K562 (cell line): ENCODE measurements at regions not wholly inside any gene's neighbourhood (a gene's known extent, or its start where the extent isn't known, plus 50 kb on each side); places are given as distances from the start of the nearest gene placed in this dataset.

Experiments used
- ATAC-seq: fragments of 200-7000 bp; cut with Tn5 transposase; 3 replicates; pipeline ENCODE4 v1.9.1; 2020; ENCODE audit warnings: moderate library complexity
- BruUV-seq: library from RNA; stranded (reverse); fragments of 400-500 nt; replicated peaks from 2 replicates; lab custom pipeline; 2021; lab: Mats Ljungman, UMichigan
- CTCF ChIA-PET: fragments of 300-600 bp; formaldehyde crosslinking; extraction: SDS; loops from one replicate; lab custom pipeline; 2021; ENCODE audit warnings: low intra/inter-chr PET ratio; lab: Yijun Ruan, JAX
- POLR2A ChIA-PET: fragments of 300-600, 350-650 bp; sonication (Branson Sonifier 250); formaldehyde crosslinking; extraction: SDS; loops from one replicate; lab custom pipeline; 2021; ENCODE audit warnings: antibody characterized with exemption, inconsistent platforms; lab: Yijun Ruan, JAX
- DNase-seq, 4 experiments: peaks; one replicate each; pipeline versions ENCODE4 v3.0.0 to v3.0.0-alpha.2; 2011 to 2018; ENCODE audit warnings: low spot score in 3 of 4, mixed read lengths in 3 of 4; ENCODE audit errors: extremely low read depth in 1 of 4
- FAIRE-seq: peaks from 2 replicates; lab custom pipeline; 2011; peaks lifted over from hg19 to GRCh38; lab: Jason Lieb, UNC
- H2AFZ ChIP-seq: 2 replicates; pipeline ENCODE4 v1.6.0; 2011; ENCODE audit warnings: low read depth, low read length, control low read depth, inconsistent platforms
- H3K27ac ChIP-seq: fragments of 200-600 bp; 3 replicates; pipeline ENCODE4 v1.8.0; 2011; ENCODE audit warnings: low read depth, mild to moderate bottlenecking, control low read depth, inconsistent platforms, low read length, moderate library complexity, mixed read lengths; ENCODE audit errors: extremely low read depth
- H3K27me3 ChIP-seq, 2 experiments: fragments of 300-600 bp in 1 of 2; 2 replicates in 1 of 2; 3 replicates in 1 of 2; pipeline versions ENCODE4 v1.6.0 to v1.8.0; 2011; ENCODE audit warnings: inconsistent platforms in 2 of 2, low read length in 2 of 2, mild to moderate bottlenecking in 1 of 2, mixed read lengths in 1 of 2, moderate library complexity in 1 of 2; ENCODE audit not compliant: control insufficient read depth in 2 of 2, insufficient read depth in 2 of 2
- H3K36me3 ChIP-seq: fragments of 300-600 bp; 3 replicates; pipeline ENCODE4 v1.8.0; 2011; ENCODE audit warnings: mild to moderate bottlenecking, low read length, inconsistent platforms; ENCODE audit not compliant: control insufficient read depth, insufficient read depth
- H3K4me1 ChIP-seq, 2 experiments: fragments of 200-600 bp in 1 of 2; replicated peaks in 1 of 2; 2 replicates in 1 of 2; 3 replicates in 1 of 2; pipeline versions ENCODE4 v1.5.1 to v1.8.0; 2011; ENCODE audit warnings: inconsistent platforms in 2 of 2, low read length in 2 of 2, mild to moderate bottlenecking in 1 of 2, mixed read lengths in 1 of 2, moderate library complexity in 1 of 2; ENCODE audit not compliant: control insufficient read depth in 2 of 2, insufficient read depth in 2 of 2
- H3K4me2 ChIP-seq: 2 replicates; pipeline ENCODE4 v1.6.1; 2011; ENCODE audit warnings: low read length, control low read depth, inconsistent platforms, mixed read lengths; ENCODE audit not compliant: insufficient read depth
- H3K4me3 ChIP-seq: fragments of 200-600 bp; sonication (generic), shearing (Covaris generic); 2 replicates; pipeline ENCODE4 v1.5.1; 2016; ENCODE audit warnings: control low read depth, inconsistent platforms
- H3K79me2 ChIP-seq: fragments of 200-600 bp; 3 replicates; pipeline ENCODE4 v1.8.0; 2011; ENCODE audit warnings: low read length, inconsistent platforms; ENCODE audit not compliant: control insufficient read depth, insufficient read depth
- H3K9ac ChIP-seq, 2 experiments: 2 replicates each; pipeline versions ENCODE4 v1.6.0 to v1.6.1; 2011; ENCODE audit warnings: low read depth in 2 of 2, low read length in 2 of 2, control low read depth in 1 of 2, inconsistent platforms in 1 of 2, mild to moderate bottlenecking in 1 of 2, mixed read lengths in 1 of 2; ENCODE audit not compliant: insufficient read depth in 1 of 2
- H3K9me1 ChIP-seq: one replicate; pipeline ENCODE4 v1.6.0; 2011; ENCODE audit warnings: inconsistent platforms, mild to moderate bottlenecking, low read length, moderate library complexity; ENCODE audit not compliant: control insufficient read depth, insufficient read depth
- H3K9me3 ChIP-seq: replicated peaks from 2 replicates; pipeline ENCODE4 v1.5.1; 2011; ENCODE audit warnings: low read depth, low read length, inconsistent platforms; ENCODE audit not compliant: control insufficient read depth, insufficient read depth
- H4K20me1 ChIP-seq: replicated peaks from 2 replicates; pipeline ENCODE4 v1.6.1; 2011; ENCODE audit warnings: low read length, inconsistent platforms, mixed read lengths; ENCODE audit not compliant: control insufficient read depth, insufficient read depth
- MCM7 ChIP-seq, 2 experiments: fragments of 450-650 bp; IDR thresholded peaks; 2 replicates each; pipeline ENCODE4 v1.6.1; 2016 to 2018
- NR1H2 ChIP-seq: sonication (generic); formaldehyde crosslinking; IDR thresholded peaks from 2 replicates; pipeline ENCODE4 v1.4.0; 2020; ENCODE audit warnings: mild to moderate bottlenecking, missing genetic modification reagents
- PTTG1 ChIP-seq: fragments of 450-650 bp; IDR thresholded peaks from 2 replicates; pipeline ENCODE4 v1.6.1; 2016; ENCODE audit warnings: low read depth, mild to moderate bottlenecking, missing genetic modification characterization, missing compliant biosample characterization
- RBM34 ChIP-seq: fragments of 200-400 bp; formaldehyde crosslinking; IDR thresholded peaks from 2 replicates; pipeline ENCODE4 v1.6.1; 2018; ENCODE audit warnings: low read length, borderline replicate concordance; ENCODE audit not compliant: insufficient read depth
- ZNF766 ChIP-seq: fragments of 200-800 bp; sonication (Bioruptor generic); conservative IDR thresholded peaks from 2 replicates; pipeline ENCODE4 v1.6.1; 2016; ENCODE audit warnings: missing genetic modification characterization, missing compliant biosample characterization
- WGBS: fragments of 100-300 bp; shearing (Covaris generic); methylation state at CpG from one replicate; pipeline ENCODE4 v1.1.6; 2016; ENCODE audit warnings: low coverage, mixed read lengths; ENCODE audit not compliant: insufficient coverage; ENCODE audit errors: missing lambda C conversion rate; 5-methylcytosine and 5-hydroxymethylcytosine counted together
- in situ Hi-C: fragments of 300-500 bp; cut with MboI; formaldehyde crosslinking; loops from 4 replicates; pipeline ENCODE4 v1.15.0; 2018; ENCODE audit warnings: inconsistent platforms, mixed read lengths
- intact Hi-C: fragments of 100-400 bp; cut with micrococcal nuclease; formaldehyde crosslinking; loops from 2 replicates; pipeline ENCODE4 v1.14.2; 2022
- TF ChIP-seq, protein P1 (sequence below): IDR thresholded peaks from 3 replicates; pipeline ENCODE4 v1.6.1; 2011; ENCODE audit warnings: borderline replicate concordance, mild to moderate bottlenecking; ENCODE audit not compliant: insufficient read length, insufficient read depth

DNA sequence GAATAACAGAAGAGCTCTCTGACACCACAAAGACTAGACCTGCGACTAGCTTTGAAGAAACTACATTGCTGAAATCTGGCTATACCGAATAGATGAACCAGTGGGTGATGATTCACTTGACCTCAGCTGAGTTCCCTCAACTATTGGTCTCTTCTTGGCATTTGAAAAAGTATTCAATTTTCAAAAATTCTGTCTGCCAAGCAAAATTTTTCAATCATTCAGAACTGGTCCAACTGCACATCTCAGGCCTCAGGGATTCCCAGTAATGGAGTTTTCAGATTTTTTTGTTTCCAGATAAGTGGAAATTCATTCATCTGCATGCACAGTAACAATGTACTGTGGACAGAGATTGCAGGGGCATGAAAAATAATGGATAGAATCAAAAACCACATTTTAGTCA, 121.4 kb upstream of the NAA20 start:
- Histone ChIP-seq H4K20me1 (no peaks in the 10 kb centered on the region), H3K27me3 (no peaks in the 10 kb centered on the region; a peak in 1 of 5 replicates), H3K9ac (no peak overlapping the region), H3K27ac (no peak overlapping the region), H3K4me2 (no peak overlapping the region), H3K36me3 (no peaks in the 10 kb centered on the region), H3K9me3 (no peaks in the 10 kb centered on the region), H3K79me2 (no peaks in the 10 kb centered on the region), H2AFZ (no peak overlapping the region), H3K4me3 (no peak overlapping the region), H3K9me1 (no peaks in the 10 kb centered on the region), H3K4me1 (no peaks in the 10 kb centered on the region)
- CTCF ChIA-PET: interaction anchor here (0.5 kb wide), 1 partner anchor 52 kb away, joined by 3 read pairs; no protein-coding TSS in a partner anchor
- 4% methylated on average over 2 of the region's 2 CpGs for WGBS
- no peak for FAIRE-seq
- no peak for DNase-seq
- no TSS peak for BruUV-seq
- POLR2A ChIA-PET: interaction anchor here (0.6 kb wide), 1 partner anchor 14 kb away, joined by 3 read pairs; no protein-coding TSS in a partner anchor
- ATAC-seq: no peak
- no peak for TF ChIP-seq RBM34
- no peak for TF ChIP-seq MCM7 (IDR thresholded peaks at IDR 0.05)
- no peak for TF ChIP-seq NR1H2 (CRISPR knock-in tag)
- no peak for TF ChIP-seq PTTG1 (tag)
- TF ChIP-seq, protein P1, sequence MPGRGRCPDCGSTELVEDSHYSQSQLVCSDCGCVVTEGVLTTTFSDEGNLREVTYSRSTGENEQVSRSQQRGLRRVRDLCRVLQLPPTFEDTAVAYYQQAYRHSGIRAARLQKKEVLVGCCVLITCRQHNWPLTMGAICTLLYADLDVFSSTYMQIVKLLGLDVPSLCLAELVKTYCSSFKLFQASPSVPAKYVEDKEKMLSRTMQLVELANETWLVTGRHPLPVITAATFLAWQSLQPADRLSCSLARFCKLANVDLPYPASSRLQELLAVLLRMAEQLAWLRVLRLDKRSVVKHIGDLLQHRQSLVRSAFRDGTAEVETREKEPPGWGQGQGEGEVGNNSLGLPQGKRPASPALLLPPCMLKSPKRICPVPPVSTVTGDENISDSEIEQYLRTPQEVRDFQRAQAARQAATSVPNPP: no peak
- TF ChIP-seq ZNF766: no peak
- in situ Hi-C loops: no loop called here
- intact Hi-C loops: no loop called here
